GM19025 (cell line): ENCODE measurements at regions not wholly inside any gene's neighbourhood (a gene's known extent, or its start where the extent isn't known, plus 50 kb on each side); places are given as distances from the start of the nearest gene placed in this dataset.
"Not testable (repeated sequence)": the region's sequence is repeated elsewhere in the genome, so short reads cannot be mapped to it uniquely, and the experiment has no call there.

ENCODE experiments used
- ATAC-seq: cut with Tn5 transposase; IDR thresholded peaks from one replicate; pipeline ENCODE4 v1.9.1; 2021; ENCODE audit warnings: mild to moderate bottlenecking, low read depth, moderate library complexity; ENCODE audit not compliant: unreplicated experiment

DNA sequence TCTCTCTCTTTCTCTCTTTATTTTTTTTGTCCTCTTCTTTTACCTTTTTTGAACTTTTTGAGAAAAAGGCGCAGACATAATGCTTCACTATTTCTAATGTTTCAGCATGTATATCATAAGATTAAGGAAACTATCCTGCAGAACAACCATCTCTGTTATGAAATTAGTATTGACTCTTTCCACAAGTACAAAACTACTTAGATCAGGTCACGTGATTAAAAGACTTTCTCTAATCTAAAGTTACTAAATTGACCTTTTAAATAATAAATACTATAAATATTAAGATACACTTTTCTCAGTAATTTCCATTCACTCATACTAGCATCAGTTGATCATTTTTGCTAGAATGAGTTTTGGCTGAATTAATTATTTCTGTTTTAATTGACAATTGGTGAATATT lies 844.5 kb upstream of the LRFN5 start:
- ATAC-seq = no peak

DNA sequence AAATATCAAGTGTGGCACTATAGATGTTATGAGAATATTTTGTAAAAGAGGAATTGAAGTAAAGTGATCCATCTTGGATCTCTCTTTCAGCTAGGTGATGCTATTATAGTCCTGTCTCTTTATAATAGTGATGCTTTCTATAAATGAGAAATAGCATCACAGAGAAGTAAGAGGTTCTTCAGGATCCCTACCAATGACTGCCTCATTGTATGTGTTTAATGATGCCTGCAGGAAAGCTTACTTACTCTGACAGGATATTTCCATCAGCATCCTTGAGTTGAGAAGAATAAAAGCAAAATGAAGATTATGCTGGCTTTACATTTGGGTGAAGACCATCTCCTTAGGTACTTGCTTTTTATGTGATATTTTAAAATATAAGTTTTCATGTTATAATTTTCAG lies 846.0 kb upstream of the LRFN5 start:
- no peak for ATAC-seq

DNA sequence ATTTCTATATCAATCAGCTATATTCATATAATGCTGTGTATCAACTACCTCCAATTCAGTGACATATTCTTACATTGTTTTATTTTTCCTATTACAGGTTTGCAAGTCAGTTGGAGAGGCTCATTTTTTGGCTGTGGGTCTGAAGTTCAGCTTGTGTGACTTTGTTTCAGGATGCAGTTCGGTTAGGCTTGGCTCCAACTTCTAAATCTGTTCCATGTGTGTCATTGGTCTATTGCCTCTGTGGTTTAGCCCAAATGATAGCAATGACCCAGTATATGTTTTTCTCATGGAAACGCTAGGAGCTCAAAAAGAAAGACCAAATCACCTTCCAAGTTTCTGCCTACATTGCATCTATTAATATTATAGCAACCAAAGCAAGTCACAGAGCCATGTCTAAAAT lies 848.6 kb upstream of the LRFN5 start:
- ATAC-seq = no peak

DNA sequence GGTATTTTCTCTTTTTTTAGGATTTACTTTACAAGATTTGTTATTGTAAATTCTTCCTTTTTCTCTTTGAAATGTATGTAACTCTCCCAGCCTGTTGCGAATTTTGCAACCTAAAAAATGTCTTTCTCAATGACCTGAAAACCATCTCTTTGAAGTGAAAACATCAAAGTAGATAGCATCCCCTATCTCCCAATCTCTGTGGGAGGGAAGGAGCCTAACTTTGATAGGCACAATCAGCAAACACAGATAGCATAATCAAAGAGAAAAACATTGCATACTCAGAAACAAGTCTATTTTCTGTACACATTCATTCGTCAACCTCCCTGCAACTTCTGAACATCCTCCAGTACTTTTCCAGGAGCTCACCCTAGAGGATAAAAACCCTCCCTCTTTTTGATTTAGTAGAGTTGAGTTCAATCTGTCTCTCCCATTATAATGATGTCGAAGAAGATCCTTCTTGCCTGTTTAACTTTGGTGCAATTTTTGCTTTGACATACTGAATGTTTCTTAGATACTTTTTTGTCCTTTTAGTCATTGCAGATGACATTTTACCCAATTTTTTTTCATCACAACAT lies 849.2 kb upstream of the LRFN5 start:
- ATAC-seq = no peak

DNA sequence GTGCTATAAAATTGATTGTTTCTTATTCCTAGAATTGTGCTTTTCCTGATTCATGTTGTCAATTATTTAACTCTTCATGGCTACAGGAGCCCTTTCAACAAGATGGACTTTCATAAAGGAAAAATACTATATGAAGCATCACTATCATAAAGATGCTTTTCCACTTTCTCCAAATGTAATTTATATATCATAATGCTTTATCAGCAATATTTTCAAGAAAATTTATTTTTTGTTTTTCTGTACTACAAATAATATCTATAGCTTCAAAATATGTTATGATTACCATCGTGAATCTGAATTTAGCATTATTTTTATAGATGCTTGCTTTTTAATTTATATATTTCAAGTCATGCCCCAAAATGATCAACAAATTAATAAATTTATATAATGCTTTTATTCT lies 873.5 kb upstream of the LRFN5 start:
- no peak for ATAC-seq

DNA sequence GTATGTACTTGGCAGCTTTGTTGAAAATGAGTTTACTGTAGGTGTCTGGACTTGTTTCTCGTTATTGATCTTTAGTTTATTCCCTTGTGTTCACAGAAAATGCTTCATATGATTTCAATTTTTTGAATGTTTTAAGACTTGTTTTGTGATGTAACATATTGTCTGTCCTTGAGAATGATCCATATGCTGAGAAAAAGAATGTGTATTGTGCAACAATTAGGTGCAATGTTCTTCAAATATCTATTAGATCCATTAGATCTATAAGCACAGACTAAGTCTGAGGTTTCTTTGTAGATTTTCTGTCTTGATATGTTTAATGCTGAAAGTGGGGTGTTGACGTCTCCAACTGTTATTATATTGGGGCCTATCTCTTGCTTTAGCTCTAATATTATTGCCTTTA lies 879.6 kb upstream of the LRFN5 start:
- no peak for ATAC-seq

DNA sequence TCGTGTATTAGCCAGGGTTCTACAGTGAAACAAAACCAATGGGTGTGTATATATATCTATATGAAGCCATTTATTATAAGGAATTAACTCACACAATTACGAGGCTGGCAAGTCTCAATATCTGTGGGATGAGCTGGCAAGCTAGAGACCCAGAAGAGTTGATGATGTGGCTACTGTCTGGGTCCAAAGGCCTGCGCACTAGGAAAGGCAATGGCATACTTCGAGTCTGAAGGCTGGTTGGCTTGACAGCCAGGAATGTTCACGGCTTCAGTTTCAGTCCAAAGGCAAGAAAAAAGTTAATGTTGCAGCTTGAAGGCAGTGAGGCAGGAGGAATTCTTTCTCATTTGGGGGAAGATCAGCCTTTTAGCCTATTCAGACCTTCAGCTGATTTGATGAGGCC lies 893.3 kb upstream of the LRFN5 start:
- no peak for ATAC-seq

DNA sequence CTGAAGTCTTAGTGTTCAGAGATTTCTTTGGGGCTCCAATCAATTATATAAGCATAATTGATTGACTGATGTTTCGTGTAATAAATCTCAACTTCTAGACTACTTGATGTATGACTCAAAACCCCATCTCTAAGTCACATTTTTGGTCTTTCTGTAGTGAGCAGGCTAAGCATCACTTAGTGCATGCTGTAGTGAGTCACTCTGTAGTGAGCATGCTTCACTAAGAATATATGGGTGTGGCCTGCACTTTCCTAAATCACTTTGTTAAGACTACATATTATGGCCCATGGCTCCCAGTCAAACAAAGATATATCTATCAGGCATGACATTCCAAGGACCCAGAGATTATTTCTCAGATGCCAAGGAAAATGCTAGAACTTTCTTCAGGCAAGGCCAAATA lies 909.4 kb upstream of the LRFN5 start:
- no peak for ATAC-seq

DNA sequence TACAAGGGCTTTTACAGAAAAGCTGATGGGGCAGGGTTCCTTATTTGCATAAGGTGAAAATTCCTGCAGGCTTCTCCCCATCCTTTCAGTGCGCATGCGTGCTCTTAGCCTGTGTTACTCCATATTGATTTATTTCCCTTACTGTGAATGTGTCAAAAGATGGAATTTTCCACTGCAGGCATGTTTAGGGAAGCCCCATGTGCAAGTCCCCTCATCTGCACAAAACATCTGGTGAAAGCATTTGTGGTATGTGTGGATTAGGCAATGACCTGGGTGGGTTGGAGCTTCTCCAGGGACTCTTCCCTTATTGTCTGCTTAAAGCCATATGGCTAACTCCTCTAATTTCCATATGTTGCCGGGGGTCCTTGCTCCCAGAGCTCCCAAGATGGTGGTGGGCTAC lies 912.7 kb upstream of the LRFN5 start:
- no peak for ATAC-seq

DNA sequence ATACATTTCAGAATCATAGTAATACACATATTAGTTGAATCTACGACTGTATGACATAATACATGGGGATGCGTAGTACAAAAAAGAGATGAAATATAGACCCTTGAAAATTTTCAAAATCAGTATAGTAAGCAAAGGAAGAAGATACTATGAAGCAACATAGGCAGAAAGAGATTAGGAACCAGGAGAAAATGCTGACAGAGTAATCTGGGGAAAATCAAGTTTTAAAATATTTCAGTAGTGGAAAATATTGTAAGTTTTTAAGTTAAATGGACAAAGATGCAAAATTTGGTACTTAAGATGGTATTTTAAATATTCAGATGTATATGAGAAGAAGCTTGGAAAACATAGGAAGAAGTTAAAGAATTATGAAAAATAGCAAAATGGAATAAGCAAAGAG lies 915.6 kb upstream of the LRFN5 start:
- ATAC-seq = no peak

DNA sequence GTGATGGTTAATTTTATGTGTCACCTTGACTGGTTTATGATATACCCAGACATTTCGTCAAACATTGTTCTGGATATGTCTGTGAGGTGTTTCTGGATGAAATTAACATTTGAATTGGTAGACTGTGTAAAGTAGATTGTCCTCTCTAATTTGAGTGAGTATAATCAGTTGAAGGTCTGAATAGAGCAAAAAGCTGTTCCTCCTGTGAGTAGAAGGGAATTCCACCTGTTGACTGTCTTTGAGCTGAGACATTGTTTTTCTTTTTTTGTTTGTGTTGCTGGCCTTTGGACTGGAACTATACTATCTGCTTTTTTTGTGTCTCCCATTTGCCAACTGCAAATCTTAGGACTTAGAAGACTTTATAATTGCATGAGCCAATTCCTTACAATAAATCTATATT lies 920.9 kb upstream of the LRFN5 start:
- ATAC-seq = no peak

DNA sequence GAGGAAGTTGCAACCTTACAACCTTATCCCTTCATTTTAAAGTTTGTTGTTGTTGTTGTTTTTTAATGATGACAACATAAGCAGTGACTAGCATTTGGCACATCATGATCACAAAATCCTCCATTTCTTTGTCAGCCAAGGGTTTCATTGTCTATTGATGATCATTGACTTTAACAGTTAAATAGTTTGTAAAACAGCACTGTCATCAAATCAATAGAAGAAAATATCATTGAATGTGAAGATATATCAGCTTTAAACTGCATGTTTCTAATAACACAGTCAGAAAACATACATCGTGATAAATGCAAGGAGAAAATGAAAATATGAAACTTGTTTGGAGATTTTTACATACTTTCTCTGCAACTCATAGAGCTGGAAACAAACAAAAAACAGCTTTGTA lies 922.3 kb upstream of the LRFN5 start:
- ATAC-seq = no peak

DNA sequence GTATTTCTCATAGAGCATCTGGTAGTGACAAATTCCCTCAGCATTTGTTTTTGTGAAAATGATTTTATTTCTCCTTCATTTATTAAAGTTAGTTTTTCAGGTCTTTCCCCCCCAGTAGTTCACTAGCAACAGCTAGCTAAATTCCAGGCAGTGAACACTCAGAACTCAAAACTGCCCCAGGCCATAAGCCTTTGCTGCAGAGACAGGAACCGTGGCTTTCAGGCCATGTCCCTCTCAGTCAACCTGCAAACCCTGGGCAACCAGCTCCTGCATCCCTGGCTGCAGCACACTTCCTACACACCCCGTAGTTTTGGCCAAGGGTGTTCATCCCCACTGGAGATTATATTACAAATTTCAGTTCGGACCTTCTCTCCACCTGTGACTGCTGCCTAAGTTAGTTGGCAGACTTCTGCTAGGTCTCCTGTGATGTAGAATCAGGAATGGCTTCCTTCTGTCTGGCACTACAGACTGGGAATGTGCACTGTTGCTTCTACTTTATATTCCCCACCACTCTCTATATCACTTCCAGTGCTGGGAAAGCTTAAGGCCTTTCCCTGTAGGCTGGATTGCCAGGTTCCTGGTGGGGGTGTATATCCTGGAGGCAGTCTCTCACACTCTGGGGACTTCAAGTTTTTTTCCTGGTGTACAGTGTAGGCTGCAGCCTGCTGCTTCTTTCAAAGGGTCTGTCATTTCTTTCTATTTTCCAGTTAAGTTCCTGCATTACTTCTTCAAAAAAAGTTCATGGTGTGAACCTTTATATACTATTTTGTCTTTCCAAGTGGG lies 924.4 kb upstream of the LRFN5 start:
- no peak for ATAC-seq

DNA sequence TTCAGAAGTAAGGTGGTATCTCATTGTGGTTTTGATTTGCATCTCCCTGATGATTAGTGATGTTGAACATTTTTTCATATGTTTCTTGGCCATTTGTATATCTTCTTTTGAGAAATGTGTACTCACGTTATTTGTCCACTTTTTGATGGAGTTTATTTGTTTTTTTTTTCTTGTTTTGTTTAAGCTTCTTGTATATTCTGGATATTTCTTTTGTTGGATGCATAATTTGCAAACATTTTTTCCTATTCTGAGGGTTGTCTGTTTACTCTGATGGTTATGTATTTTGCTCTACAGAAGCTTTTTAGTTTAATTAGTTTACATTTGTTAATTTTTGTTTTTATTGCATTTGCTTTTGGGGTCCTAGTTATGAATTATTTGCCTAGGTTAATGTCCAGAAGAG lies 927.4 kb upstream of the LRFN5 start:
- no peak for ATAC-seq

DNA sequence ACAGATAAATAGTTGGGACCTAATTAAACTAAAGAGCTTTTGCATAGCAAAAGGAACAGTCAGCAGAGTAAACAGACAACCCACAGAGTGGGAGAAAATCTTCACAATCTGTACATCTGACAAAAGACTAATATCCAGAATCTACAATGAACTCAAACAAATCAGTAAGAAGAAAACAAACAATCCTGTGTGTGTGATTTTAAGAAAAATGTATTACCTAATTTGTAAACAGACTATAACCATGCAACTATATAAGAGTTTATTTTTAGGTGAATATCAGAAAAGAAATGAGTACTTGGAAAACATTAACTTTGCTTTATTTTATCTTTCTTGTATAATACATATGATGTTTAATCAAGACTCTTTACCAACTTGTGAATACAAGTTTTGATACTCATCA lies 929.5 kb upstream of the LRFN5 start:
- not testable (repeated sequence) for ATAC-seq

DNA sequence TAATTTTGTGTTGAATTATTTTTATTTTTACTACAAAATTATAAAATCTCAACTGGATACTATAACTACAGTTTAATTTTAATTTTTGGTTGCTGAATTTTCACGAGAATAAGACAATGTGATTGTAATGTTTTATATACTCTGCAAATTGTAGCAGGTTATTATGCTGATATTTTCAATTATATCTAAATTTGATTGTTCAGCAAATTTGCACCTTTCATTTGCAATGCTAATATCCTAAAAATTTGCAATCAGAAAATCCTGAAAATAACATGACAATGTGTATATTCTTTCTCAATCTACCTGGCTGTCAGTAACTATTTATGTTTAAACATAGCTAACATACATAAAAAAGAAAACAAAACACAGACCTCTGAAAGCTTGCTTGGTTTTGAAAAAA lies 932.2 kb upstream of the LRFN5 start:
- ATAC-seq = no peak

DNA sequence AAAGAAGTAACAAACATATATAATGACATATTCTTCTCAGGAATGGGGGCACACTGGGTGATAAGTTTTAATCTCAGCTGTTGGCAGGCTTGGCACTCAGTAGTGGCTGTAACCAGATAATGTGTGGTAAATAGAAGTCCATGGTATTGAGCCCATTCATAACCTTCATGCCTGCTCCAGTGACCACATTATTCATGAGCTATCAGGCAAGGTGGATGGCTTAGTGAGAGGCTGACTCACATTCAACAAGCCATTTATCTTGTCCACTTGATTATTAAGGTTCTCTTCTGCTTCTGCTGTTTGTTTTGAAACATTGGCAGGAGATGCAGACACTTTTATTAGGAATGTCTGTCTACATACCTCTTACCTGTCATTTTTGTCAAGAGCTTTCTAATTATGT lies 950.4 kb upstream of the LRFN5 start:
- ATAC-seq = no peak

DNA sequence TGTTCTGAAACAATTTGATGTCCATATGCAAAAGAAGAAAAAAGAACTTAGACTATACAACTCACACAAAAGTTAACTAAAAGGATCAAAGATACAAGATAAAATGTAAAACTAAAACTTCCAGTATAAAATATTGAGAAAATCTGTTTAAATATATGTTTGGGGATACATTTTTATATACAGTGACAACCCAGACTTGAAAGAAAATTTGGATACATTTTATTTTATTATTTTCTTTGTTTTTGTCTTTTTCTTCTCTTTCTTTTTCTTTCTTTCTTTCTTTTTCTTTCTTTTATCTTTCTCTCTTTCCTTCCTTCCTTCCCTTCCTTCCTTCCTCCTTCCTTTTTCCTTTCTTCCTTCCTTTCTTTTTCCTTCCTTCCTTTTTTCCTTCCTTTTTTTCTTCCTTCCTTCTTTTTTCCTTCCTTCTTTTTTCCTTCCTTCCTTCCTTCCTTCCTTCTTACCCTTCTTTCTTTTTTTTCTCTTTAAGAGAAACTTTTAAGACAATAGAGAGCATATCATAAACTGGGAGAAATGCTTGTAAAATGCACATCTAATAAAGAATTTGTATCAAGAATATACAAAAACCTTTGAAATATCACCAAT lies 954.5 kb upstream of the LRFN5 start:
- ATAC-seq = no peak

DNA sequence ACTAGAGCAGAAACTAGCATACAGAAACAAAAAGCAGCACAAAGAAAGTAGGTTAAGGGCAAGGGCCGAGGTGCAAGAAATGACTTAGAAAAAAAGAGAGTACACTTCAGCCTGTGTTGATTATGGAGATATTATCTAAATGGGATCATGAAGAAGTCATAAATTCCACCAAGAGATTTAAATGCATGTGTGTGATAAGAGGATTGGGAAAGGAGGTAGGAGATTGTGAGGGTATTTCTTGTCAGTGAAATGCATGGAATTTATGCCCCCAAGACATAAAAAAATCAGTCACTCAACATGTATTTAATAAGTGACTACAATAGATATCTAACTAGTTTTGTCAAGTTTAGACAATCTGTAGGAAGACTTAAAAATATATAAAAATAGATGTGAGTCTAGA lies 976.2 kb upstream of the LRFN5 start:
- ATAC-seq = no peak

DNA sequence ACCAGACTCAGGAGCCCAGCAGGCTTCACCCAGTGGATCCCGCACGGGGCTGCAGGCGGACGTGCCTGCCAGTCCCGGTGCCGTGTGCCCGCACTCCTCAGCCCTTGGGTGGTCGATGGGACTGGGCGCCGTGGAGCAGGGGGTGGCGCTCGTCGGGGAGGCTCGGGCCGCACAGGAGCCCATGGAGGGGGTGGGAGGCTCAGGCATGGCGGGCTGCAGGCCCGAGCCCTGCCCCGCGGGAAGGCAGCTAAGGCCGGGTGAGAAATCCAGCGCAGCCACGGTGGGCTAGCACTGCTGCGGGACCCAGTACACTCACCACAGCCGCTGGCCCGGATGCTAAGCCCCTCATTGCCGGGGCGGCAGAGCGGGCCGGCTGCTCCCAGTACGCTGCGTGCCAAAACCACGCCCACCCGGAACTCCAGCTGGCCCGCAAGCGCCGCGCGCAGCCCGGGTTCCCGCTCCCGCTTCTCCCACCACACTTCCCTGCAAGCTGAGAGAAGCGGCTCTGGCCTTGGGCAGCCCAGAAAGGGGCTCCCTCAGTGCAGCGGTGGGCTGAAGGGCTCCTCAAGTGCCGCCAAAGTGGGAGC lies 977.0 kb upstream of the LRFN5 start:
- ATAC-seq = not testable (repeated sequence)

DNA sequence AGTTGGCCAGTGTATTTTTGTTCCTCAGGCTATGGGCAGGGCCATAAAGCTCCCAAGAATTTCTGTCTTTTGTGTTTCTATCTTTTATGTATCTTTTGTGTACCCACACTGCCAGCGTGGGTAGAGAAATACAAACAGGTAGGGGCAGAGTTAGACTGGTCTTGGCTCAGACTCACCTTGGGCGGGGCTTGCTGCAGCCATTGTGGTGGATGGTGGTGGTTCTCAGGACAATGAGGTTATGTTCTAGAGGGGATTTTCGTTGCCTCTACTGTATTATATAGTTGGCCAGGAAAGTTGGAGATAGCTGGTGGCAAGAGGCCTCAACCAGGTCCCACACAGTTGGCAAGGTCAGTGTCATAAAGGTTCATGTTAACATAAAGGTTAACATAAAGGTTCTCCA lies 977.5 kb upstream of the LRFN5 start:
- no peak for ATAC-seq

DNA sequence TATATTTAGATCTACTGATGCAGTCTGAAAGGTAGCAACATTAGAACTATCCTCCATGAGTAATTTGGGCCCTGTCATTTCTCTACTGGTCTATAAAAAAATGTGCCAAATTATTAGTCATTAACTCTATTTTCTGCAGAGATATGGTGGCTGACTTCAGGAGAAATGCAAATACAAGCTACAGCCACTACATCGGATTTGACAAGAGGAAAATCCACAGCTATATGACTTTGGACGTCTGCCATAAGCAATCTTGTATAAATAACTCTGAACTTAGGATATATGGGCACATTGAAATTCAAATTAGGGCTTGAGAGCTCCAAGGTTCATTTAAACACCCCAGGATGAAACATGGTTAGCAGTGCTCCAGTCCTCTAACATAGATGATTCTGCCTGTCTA lies 983.0 kb upstream of the LRFN5 start:
- no peak for ATAC-seq
